ENCODE measurements at regions not wholly inside any gene's neighbourhood (a gene's known extent, or its start where the extent isn't known, plus 50 kb on each side); places are given as distances from the start of the nearest gene placed in this dataset.

GRCh38 chr12:125247477-125247876 is 182.2 kb downstream of the AACS start:
- no peak for DNase-seq (ENCODE audit: extremely low read depth, low read depth)
- no peak overlapping the region for H3K4me3 ChIP-seq (replicated peaks; ENCODE audit: low read depth, low read length)
- no peak for TF ChIP-seq CTCF (IDR thresholded peaks at IDR 0.05; ENCODE audit: low read depth, low read length, missing control alignments)

- no peak for TF ChIP-seq CTCF (IDR thresholded peaks at IDR 0.05; ENCODE audit: low read depth, low read length, missing control alignments)
- DNase-seq (ENCODE audit: extremely low read depth, low read depth), result no peak
- no peak overlapping the region for H3K4me3 ChIP-seq (replicated peaks; ENCODE audit: low read depth, low read length)
Observed at GRCh38 chr12:125249066-125249824, 184.0 kb downstream of the AACS start.

- DNase-seq (ENCODE audit: extremely low read depth, low read depth), result no peak
- no peak overlapping the region for H3K4me3 ChIP-seq (replicated peaks; ENCODE audit: low read depth, low read length)
- TF ChIP-seq CTCF (IDR thresholded peaks at IDR 0.05; ENCODE audit: low read depth, low read length, missing control alignments), result no peak
Observed at GRCh38 chr12:125249932-125250331, 184.7 kb downstream of the AACS start.

GRCh38 chr12:125254236-125254635 is 189.0 kb downstream of the AACS start:
- H3K4me3 ChIP-seq (replicated peaks; ENCODE audit: low read depth, low read length), result no peak overlapping the region
- no peak for DNase-seq (ENCODE audit: extremely low read depth, low read depth)
- TF ChIP-seq CTCF (IDR thresholded peaks at IDR 0.05; ENCODE audit: low read depth, low read length, missing control alignments), result no peak

- DNase-seq (ENCODE audit: extremely low read depth, low read depth), result no peak
- no peak for TF ChIP-seq CTCF (IDR thresholded peaks at IDR 0.05; ENCODE audit: low read depth, low read length, missing control alignments)
- H3K4me3 ChIP-seq (replicated peaks; ENCODE audit: low read depth, low read length), result no peak overlapping the region
Observed at GRCh38 chr12:125254856-125255255, 189.6 kb downstream of the AACS start.

- H3K4me3 ChIP-seq (replicated peaks; ENCODE audit: low read depth, low read length), result no peak overlapping the region
- DNase-seq (ENCODE audit: extremely low read depth, low read depth), result no peak
- TF ChIP-seq CTCF (IDR thresholded peaks at IDR 0.05; ENCODE audit: low read depth, low read length, missing control alignments), result no peak
Observed at GRCh38 chr12:125255935-125256633, 190.8 kb downstream of the AACS start.
